GM12892 (cell line): ENCODE measurements at regions not wholly inside any gene's neighbourhood (a gene's known extent, or its start where the extent isn't known, plus 50 kb on each side); places are given as distances from the start of the nearest gene placed in this dataset.

Experiments
- POLR2A ChIP-seq: IDR thresholded peaks from 2 replicates; pipeline ENCODE4 v1.6.1; 2011; ENCODE audit warnings: low read depth, low read length, control low read depth
- POLR2AphosphoS5 ChIP-seq: IDR thresholded peaks from 2 replicates; pipeline ENCODE4 v1.6.1; 2011; ENCODE audit warnings: low read depth, low read length, control low read depth
- TAF1 ChIP-seq: IDR thresholded peaks from 2 replicates; pipeline ENCODE4 v1.6.1; 2011; ENCODE audit warnings: low read depth, mild to moderate bottlenecking, control low read depth, low read length, borderline replicate concordance

- TF ChIP-seq POLR2A (no peak), POLR2AphosphoS5 (no peak), TAF1 (no peak)
These were observed 150.6 kb downstream of the CTTN start for GRCh38 chr11:70548976-70549375.
